Head of caudate nucleus (tissue), 42 donors: ENCODE measurements at regions not wholly inside any gene's neighbourhood (a gene's known extent, or its start where the extent isn't known, plus 50 kb on each side); places are given as distances from the start of the nearest gene placed in this dataset.
A peak's percentile ranks its signal among the peaks of the same experiment; 100 is the strongest.

ENCODE experiments used
- DNase-seq, 42 donors: peaks; one replicate each; pipeline versions ENCODE4 v3.0.0 to v3.0.0-alpha.2; 2020 to 2021; ENCODE audit warnings: mixed read lengths in 7 of 42
- intact Hi-C: fragments of 100-400 bp; cut with DNase I; formaldehyde crosslinking; loops from one replicate; pipeline ENCODE4 v1.15.0; 2022

DNA sequence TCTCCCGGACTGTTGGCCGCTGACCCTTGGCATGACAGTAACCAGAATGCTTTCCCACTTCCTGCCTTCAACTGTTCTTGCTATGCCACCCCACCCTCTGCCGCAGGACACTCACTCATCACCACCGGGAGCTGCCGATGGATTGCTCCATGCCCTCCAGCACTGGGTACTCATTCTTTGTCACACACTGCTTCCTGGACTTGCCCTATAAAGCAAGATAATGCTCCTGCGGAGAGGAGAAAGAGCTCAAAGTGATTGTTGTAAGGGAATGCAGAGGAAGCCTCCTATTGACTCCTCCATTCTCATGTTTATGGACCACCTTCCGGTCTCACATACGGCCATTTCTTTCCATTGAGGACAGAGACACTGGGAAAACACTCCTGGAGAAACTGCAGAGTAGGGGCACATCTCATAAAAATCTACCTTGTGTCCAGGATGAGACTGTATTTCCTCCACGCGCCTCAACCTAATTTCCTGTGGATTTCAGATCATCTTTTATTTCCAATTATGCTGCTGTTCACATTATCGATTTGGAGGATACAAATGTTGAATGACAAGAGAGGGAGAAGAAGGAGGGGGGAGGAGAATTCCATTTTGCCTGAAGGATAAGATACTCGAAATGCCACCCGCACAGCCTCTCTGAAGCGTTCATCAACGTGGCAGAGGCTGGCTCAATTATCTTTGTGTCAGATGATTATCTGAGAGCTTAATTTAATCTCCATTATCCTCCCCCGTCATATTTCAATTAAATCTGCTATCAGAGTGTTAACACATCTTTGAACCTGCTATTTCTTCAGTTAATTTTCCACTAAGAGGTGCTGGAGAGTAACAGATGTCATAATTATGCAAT is 486.1 kb upstream of the SALL1 start:
- DNase-seq, result peak in 30 of 42 donors; percentile 11 to 81 (median 40)
- intact Hi-C loops, result no loop called here

DNA sequence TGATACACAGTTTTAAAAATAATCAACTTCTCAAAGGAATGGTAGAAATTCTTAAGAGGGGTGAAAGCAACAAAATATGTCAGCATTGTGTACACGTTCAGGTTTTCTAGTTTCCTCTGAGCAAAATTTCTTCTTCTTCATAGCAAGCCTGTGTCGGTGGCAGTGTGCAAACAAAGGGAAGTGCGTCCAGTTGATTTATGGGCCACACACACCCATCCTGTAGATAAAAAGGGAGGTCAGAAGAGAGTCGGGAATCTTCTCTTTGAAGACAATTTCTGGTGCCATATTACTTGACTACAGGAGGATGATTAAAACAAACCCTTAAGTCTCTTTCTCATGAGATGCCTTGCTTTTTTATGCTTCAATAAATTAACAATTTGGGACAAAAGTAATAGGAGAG is 484.1 kb upstream of the SALL1 start:
- DNase-seq, result no peak
- intact Hi-C loops, result no loop called here

DNA sequence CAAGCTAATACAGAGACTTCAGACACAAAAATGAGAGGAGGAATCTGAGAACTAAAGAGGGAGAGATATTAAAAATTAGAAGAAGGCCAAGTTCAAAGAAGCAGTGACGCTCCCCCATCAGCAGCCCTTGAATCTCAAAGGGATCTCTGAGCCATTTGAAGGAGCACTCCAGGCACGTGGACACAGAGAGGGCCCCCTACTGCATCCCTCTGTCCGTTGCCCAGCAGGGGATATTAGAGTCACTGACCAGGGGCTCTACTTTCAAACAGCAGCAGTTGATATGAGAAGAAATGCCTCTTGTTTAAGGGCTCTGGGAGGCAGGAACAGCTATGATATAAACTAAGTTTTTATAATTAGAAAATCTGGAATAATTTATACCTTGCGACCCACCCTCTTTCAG is 479.0 kb upstream of the SALL1 start:
- DNase-seq, result no peak
- intact Hi-C loops, result no loop called here

DNA sequence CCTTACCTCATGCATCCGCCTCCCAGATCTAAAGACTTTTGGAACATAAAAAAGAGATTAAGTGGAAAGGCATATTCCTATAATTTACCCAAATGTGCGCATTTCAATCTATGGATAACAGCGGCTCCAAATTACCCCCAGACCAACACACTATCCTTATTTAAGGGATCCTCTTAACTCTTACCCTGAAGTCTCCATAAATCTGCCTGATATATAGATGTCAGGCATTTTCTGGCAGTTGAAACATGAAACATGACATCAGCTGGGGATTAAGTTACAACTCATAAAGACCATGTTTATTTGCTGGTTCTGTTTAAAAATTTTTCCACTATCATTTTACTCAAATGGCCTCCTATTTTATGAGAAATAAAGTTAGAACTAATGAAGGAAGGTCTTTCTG is 478.5 kb upstream of the SALL1 start:
- DNase-seq, result no peak
- intact Hi-C loops, result no loop called here

DNA sequence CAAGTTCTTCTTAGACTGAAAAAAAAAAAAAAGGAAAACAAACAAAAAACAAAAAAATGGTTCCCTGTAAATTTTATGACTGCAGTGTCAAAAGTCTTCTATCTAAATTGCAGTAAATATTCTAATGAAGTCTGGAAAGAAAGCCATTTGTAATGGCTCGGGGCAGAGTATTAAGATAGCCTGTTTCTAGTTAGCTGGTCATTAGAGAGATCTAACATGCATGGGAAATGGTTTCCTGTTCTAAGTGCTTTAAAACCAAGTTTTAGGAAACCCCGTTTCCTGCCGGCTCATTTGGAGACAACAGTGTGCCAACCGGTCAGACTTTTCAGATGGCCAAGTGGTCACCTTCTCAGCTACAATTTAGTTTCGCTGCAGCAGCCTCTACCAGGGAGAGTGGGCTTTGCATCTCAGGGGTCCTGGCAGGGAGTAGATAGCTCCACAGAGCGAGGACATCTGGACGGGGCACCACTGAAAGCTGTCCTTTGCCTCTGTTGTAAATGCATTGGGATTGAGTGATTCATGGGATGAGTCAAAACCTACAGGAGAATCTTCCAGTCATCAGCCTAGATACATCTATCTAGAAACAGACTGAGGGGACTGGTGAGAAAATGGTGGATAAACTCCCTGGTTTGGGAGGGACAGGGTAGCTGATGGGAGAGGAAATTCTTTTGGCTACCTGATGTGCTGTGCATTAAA is 473.2 kb upstream of the SALL1 start:
- intact Hi-C loops, result no loop called here
- no peak for DNase-seq

DNA sequence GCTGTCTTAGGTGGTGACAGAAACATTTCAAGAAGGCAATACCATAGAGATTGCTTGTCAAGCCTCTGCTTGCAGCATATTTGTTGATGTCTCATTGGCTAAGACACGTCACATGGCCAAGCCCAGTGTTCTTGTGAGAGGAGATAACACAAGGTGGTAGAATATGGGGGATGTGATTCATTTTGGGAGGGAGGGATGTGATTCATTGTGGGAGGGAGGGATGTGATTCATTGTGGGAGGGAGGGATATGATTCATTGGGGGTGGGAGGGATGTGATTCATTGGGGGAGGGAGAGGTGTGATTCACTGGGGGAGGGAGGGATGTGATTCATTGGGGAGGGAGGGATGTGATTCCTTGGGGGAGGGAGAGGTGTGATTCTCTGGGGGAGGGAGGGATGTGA is 470.5 kb upstream of the SALL1 start:
- DNase-seq, result no peak
- intact Hi-C loops, result no loop called here

DNA sequence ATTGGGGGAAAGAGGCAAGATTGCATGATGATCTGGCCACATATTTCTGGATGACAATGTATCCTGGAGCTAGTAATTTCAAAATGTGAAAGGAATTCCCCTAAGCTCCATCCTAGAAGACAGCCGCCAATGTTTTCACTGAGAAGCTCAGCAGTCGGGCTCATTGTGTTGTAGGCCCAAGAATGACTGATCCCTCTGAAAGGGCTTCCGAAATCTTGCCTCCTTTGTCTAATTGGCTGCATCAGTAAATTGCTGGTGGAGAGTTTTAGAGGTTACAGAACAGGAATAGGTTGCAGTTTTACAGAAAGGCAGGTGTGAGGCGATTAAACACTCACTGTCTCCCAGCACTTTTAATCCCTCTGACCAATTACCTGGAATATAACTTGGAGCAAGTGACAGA is 464.1 kb upstream of the SALL1 start:
- intact Hi-C loops, result no loop called here
- no peak for DNase-seq

DNA sequence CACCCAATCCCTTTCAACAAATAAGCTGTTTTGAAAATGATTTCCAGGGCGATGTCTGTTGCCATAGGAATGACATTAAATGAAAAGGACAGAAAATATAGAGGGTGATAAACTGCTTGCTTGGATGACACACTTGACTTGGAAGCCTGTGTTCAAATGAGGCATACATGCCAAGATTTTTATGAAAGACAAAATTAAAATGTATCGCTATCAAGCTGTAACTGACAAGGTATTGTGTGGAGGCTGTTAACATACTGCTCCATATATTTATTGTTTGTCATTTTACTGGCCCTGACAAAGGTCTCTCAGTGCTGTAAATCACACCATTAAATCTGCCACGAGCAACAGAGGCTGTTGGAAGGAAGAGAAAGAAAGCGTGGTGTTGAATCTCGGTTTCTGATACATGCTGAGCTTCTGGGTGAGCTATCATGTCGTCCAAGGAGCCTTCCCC is 456.2 kb upstream of the SALL1 start:
- intact Hi-C loops, result no loop called here
- DNase-seq, result no peak

DNA sequence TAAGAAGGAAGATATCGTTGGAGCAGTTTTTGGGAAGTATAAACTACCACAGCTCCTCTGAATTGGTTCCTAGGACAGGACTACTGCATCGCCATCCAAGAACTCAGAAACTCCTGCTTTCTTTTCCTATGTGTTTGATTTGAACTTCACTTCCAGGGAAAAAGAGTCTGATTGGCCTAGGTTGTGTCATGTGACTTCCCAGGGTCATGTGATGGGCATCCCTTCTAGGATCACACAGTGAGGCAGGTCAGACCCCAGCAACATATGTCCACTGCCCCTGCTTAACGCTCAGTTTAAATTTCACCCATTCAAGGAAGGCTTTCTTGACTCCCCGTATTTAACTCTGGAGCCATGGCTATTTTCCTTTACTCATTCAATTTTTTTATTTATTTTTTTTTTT is 445.2 kb upstream of the SALL1 start:
- no peak for DNase-seq
- intact Hi-C loops, result no loop called here

DNA sequence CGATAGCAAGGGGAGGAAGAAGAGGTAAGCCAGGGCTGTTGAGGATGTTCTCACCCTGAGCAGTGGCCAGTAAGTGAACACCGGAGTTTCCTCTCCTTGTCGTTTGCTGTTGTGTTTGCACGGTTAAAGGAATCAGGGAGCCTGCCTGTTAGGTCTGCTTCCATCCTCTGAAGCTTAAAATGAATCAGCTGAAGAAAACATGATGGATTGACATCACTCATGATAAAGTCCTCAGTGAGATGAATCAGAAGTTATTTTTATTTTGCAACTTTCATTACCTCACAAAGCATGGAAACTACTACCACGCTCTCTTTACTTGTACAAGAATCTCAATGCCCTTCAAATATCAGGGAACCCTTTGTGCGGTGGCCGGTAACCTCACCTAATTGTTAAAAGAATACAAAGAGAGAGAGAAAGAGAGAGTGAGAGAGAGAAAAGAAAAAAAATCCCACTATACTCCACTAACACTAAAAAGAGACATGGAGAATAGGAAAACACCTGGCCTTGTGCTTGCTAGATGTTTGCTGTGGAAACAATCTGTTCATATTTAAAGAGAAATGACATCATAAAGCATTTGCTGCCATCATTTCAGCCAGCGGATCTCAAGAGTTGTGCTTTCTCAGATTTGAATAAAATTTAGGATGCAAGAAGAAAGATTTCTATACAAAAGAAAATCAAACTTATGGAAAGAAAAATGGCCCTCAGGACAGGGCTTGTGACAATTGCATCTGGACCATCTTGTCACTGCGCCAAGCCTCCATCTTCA is 441.6 kb upstream of the SALL1 start:
- intact Hi-C loops, result no loop called here
- no peak for DNase-seq

DNA sequence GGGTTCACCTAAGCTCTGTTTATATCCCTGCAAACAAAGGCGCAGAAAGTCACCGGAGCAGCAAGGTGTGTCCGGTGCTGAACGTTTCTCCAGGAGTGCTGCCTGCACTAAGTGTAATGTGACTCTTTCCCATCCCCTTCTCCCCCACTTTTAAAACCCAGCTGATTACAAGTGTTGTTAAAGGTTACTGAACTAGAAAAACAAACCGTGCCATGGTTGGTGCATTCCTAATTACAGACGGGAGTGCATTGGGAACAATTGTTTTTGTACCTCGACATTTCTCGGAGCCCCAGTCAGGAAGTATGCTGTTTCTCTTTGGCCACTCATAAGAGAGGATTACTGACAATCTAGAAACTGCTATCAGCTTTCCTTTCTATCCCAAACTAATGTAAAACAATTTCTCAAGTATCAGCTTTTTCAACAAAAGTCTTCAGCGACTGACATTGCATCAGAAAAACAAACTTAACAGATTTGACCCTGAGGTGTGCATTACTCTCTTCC is 441.0 kb upstream of the SALL1 start:
- no peak for DNase-seq
- intact Hi-C loops, result no loop called here

DNA sequence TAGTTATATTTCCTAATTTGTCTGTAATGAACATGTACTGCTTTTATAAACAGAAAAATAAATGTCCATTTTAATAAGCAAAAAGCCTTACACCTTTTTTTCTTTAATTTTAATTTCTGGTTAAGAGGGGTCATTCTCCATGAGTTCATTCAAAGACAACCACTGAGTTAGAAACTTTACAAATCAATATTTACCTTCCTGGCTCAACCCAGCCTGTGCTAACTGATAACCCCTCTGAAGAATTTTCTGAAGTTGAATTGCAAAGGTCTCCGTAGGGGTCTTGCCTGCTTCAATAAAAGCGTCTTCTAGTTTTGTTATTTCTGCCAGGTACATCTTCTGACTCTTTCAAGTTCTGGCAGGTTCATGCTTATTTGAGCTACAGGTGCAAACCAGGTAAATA is 440.4 kb upstream of the SALL1 start:
- intact Hi-C loops, result no loop called here
- DNase-seq, result no peak

DNA sequence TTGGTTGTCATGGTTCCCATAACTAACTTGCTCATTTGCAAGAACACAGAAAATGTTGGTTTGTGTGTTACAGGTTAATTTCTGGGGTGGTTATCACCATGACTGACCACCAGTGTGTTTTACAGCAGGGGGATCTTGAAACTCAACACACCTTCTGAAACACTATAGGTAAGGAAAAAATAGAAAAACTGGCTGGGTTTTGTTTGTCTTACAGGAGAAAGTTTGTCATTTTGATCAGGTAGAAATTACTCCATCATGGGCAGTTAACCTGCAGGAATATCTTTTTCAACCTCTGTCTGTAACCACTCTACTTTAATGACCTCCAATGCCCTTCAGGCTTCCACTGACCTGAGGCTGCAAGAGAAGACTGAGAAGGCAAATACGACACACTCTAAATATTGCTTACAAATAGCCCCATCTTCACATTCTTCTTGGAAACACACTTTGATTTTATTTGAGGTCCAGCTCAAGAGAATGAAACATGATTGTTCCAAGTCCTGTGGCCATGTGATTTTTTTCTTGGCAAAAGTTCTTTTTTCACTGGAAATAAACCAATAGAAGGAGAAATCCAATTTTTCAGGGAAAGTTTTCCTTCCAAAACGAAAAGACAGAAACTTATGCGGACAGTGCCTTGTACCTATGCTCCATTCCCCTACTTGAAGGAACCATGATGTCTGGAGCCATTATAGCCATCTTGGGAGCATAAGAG is 428.7 kb upstream of the SALL1 start:
- intact Hi-C loops, result no loop called here
- DNase-seq, result no peak

DNA sequence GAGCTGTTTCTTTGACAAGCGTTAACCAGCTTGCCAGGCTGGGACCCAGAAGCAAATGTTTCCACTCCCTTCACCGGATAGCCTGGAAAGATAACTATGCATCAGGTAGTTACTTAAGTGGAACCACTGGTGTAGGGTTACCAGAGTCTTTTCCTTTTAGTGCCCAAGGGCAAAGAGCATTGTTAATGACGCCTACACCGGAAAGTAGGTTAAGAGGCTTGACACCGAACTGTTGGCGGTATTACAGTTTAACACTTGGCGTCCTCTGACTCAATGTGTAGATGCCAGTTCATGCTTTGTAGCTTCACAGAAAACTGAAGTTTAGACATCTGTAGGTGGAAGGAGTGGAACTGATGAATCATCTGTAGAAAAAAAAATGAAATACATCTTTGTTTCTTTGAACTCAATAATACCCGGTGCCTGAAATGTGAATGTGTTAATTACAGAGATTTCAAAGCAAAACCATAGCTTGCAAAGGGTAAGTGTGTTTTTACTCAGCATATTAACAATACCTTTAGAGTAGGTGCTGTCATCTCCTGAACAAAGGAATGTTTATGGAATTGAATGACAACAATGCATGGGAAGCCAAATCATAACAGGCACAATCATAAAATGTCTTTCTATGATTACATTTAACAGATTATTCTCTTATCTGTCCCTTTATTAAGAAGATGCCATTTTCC is 426.7 kb upstream of the SALL1 start:
- DNase-seq, result peak in 3 of 42 donors; percentile 18 to 38 (median 34)

DNA sequence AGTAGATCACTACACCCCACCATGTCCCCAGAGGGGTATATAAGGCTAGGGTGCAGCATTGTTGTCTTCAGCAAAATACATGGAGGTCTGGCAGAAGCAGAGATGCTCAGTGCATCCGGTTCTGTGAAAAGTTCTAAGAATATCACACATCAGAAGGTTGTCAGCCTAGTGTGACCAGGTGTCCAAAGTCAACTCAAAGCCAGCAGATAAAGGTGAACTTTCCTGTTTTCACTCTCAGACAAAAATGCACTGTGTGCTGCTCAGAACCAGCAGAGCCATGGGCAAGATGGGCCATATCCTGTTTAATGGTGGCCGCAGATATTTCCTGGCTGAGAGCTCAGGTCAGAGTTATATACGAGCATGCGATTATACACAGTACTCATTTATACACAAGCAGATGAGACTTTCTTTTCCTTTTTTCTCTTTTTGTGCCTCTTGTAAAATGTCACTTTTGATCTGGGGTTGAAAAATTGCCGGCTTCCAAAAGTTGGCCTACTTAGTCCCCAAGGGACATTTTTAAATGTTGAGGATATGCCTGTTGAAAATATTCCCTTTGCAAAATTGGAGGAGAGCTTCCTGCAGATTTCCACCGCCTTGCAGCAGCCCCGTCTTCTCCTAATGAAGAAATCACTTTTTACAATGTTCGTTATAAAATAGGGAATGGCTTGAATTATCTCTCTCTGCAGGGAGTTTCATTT is 425.6 kb upstream of the SALL1 start:
- DNase-seq, result peak in 1 of 42 donors; percentile 21
- intact Hi-C loops, result no loop called here

More for the DNA sequence above, 426.7 kb upstream of the SALL1 start:
- intact Hi-C loops, result no loop called here

DNA sequence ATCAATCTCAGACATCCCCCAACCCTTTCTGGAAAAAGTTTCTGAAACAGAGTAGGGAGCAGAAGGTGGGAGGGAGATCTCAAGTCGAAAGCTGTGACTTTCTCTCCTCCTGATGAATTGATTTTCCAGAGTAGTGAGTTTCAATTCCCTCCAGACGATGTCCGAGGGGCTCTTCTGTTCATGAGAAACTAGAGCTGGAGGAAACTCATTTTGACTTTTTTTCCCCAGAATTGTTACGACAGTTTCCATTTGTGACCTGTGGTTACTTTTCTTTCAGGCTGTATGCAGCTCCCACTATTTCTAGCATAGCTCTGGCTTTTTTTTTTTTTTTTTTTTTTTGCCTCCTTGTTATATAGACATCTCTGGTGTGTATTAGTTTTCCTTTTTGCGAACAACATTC is 422.1 kb upstream of the SALL1 start:
- DNase-seq, result no peak
- intact Hi-C loops, result no loop called here

DNA sequence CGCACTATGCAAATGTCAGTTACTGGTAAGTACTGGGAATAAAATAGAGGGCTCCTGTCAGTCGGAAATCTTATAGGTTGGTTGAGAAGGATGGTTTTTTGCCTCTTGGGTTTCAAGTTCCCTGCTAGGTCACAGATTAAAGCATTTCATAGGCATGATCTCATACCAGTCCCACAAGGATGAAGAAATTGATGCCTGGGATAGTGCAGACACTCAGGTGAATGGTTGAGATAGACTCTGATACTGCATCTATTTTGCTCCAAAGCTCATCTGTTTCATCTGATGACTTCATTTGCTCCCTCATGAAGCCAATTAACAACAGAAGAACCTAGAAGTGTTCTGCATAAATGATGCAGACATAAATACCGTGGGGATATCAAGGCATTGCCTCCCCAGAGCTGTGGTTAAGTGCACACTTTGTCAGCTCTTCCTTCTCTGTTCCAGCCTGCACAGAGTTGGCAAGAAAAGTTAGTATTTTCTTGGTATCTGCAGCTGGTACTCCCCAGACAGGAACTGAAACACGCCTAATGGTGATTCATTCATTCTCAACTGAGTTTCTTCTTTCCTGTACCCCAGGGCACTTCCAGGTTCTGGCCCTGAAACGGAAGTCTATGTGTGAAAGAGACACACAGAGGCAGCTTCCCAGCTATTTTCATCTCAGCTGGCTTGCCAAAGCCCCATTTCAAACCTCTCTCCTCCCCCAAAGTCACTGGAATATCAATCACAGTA is 418.3 kb upstream of the SALL1 start:
- peak in 17 of 42 donors; percentile 10 to 54 (median 28) for DNase-seq
- intact Hi-C loops, result no loop called here
